ENCODE measurements at regions not wholly inside any gene's neighbourhood (a gene's known extent, or its start where the extent isn't known, plus 50 kb on each side); places are given as distances from the start of the nearest gene placed in this dataset.

- TF ChIP-seq CTCF (IDR thresholded peaks at IDR 0.05; ENCODE audit: insufficient read depth, low read length, missing control alignments): no peak
- peak; percentile 28 for DNase-seq (ENCODE audit: low read depth, low spot score)
- POLR2A ChIA-PET: no interaction called here
- peak overlapping the region; percentile 55 for H3K4me3 ChIP-seq (ENCODE audit: low read depth, low read length)
- CTCF ChIA-PET: no interaction called here
Measured at GRCh38 chr6:7050872-7051779, 56.6 kb upstream of the RREB1 start.

- POLR2A ChIA-PET: interaction anchor here (0.6 kb wide), 1 partner anchor 360 kb away, joined by 3 read pairs; no protein-coding TSS in a partner anchor
- no peak for DNase-seq (ENCODE audit: low read depth, low spot score)
- CTCF ChIA-PET: no interaction called here
- no peak for TF ChIP-seq CTCF (IDR thresholded peaks at IDR 0.05; ENCODE audit: insufficient read depth, low read length, missing control alignments)
- peak overlapping the region; percentile 55 for H3K4me3 ChIP-seq (ENCODE audit: low read depth, low read length)
Measured at GRCh38 chr6:7051780-7052442, 55.9 kb upstream of the RREB1 start.

- no peak for TF ChIP-seq CTCF (IDR thresholded peaks at IDR 0.05; ENCODE audit: insufficient read depth, low read length, missing control alignments)
- DNase-seq (ENCODE audit: low read depth, low spot score): peak; percentile 10
- ChIA-PET POLR2A (interaction anchor here (0.6 kb wide), 1 partner anchor 360 kb away, joined by 3 read pairs; no protein-coding TSS in a partner anchor), CTCF (interaction anchor here (0.6 to 0.8 kb wide), 2 partner anchors 43 to 191 kb away, joined by 3 read pairs; no protein-coding TSS in a partner anchor)
- peak overlapping the region; percentile 55 for H3K4me3 ChIP-seq (ENCODE audit: low read depth, low read length)
Measured at GRCh38 chr6:7052443-7053011, 55.2 kb upstream of the RREB1 start.

GRCh38 chr6:7053125-7053774, 54.5 kb upstream of the RREB1 start:
- CTCF ChIA-PET: interaction anchor here (0.6 to 0.8 kb wide), 2 partner anchors 42 to 190 kb away, joined by 3 read pairs; no protein-coding TSS in a partner anchor
- no peak for TF ChIP-seq CTCF (IDR thresholded peaks at IDR 0.05; ENCODE audit: insufficient read depth, low read length, missing control alignments)
- no peak overlapping the region for H3K4me3 ChIP-seq (ENCODE audit: low read depth, low read length)
- POLR2A ChIA-PET: no interaction called here
- no peak for DNase-seq (ENCODE audit: low read depth, low spot score)

All from AG04449 (cell line).